GM19468 (cell line): ENCODE measurements at regions not wholly inside any gene's neighbourhood (a gene's known extent, or its start where the extent isn't known, plus 50 kb on each side); places are given as distances from the start of the nearest gene placed in this dataset.

ENCODE experiments used
- ATAC-seq: cut with Tn5 transposase; IDR thresholded peaks from one replicate; pipeline ENCODE4 v1.9.1; 2021; ENCODE audit warnings: mild to moderate bottlenecking, moderate library complexity, moderate number of reproducible peaks; ENCODE audit not compliant: unreplicated experiment; ENCODE audit errors: extremely low read depth

DNA sequence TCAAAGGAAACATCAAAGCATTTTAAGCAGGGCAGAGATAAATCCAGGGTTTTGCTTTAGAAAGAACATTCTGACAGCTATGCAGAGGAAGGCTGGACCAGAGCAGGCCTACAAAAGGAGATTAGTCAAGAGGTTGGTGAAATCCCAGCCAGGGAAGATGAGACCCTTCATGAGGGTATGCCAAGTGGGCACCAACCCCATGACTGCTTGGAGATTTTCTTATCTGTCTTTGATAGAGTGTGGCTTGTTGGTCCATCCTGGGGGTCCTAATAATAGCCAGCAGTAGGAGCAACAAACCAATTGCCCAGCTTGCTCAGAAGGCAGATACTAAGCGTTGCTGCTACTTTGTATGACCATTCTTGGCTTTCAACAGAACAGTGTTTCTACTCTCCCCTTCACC lies 895.4 kb downstream of the EPHA4 start:
- no peak for ATAC-seq

DNA sequence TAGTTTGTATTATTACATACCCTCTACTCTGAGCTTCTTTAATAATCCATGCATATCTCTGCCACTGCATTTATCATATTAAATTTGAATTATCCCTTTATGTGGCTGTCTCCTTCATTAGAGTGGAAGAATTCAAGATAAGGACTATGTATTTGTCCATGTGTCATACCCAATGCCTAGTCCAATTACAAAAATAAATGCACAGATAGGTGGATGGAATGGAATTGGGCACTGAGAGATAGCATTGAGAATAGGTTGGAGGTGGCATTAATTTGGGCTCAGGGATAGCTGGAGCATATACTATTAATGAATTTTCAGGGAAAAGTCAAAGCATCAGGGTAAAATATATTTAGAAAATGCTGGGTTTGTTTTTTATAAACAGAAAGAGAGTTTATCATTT lies 893.2 kb downstream of the EPHA4 start:
- no peak for ATAC-seq

GRCh38 chr2:220682616-220683015 lies 889.5 kb downstream of the EPHA4 start:
- ATAC-seq = no peak

GRCh38 chr2:220684099-220684498 lies 888.0 kb downstream of the EPHA4 start:
- ATAC-seq = no peak

- ATAC-seq = no peak
Measured at GRCh38 chr2:220687231-220687843, 884.8 kb downstream of the EPHA4 start.

- ATAC-seq = no peak
Measured at GRCh38 chr2:220695397-220696279, 876.5 kb downstream of the EPHA4 start.

DNA sequence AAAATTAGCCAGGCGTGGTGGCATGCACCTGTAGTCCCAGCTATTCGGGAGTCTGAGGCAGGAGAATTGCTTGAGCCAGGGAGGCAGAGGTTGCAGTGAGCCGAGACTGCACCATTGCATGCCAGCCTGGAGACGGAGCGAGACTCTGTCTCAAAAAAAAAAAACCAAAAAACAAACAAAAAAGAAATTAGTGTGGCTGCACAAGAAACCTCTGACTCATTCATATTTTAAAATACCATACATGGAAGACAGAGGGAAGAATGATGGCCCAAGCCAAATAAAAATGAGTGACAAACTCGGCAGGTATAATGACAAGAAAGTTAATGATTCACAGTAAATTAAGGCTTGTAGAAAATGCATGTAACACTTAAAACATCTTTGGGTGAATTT lies 875.8 kb downstream of the EPHA4 start:
- no peak for ATAC-seq

DNA sequence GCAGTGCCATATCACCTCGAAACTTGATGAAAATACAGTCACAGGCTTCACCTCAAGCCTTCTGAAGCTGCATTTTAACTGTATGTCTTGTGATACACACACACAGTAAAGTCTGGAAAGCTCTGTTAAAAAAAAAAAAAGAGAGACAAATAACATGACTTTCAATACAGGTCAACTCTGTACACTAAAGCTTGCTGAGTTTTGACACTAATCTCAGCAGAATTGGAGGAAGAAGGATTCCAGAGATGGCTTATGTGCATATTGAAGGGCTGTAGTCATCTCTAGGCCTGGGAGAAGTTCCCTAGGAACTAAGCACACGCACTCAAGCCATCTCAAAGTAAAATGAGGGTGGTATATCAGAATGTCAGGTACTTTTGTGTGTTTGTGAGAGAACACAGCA lies 875.1 kb downstream of the EPHA4 start:
- no peak for ATAC-seq

- no peak for ATAC-seq
Measured at GRCh38 chr2:220701115-220701514, 871.0 kb downstream of the EPHA4 start.

GRCh38 chr2:220703279-220703678 lies 868.8 kb downstream of the EPHA4 start:
- ATAC-seq = no peak

- ATAC-seq = no peak
Measured at GRCh38 chr2:220704081-220704480, 868.0 kb downstream of the EPHA4 start.

- ATAC-seq = no peak
Measured at GRCh38 chr2:220704810-220705209, 867.3 kb downstream of the EPHA4 start.

DNA sequence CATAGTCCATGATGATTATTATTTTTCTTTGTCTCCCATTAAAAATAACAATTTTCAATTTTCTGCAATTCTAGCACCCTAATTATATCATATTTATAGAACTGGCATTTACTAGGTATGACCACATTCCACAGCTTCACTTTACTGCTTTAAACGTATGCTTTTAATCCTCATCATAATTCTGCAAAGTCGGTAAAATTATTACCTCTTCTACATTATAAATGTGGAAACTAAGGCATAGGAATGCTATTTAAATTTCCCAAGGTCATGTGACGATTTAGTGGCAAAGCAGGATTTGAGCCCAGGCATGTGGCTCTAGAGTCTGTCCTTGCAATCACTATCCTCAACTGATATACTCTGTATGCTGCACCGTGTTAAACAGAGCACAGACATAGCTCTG lies 866.4 kb downstream of the EPHA4 start:
- ATAC-seq = no peak

GRCh38 chr2:220707261-220707660 lies 864.8 kb downstream of the EPHA4 start:
- no peak for ATAC-seq

DNA sequence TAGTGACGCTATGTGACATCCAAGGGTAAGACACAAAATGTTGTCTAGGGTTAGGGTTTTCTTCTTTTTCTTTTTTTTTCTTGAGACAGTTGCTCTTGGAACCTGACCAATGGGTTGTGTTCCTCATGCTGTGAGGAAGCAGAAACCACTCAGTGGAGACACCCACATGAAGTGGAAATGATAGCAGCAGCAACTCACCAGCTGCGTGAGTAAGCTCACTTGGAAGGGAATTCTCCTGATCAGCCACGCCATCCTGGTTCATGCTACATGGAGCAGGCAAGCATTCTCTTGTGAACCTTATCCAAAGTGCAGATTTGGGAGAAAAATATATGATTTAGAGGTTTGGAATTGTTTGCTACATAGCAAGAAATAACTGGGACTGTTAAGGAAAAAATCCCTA lies 863.7 kb downstream of the EPHA4 start:
- no peak for ATAC-seq

- ATAC-seq = no peak
Measured at GRCh38 chr2:220717283-220717682, 854.8 kb downstream of the EPHA4 start.

- ATAC-seq = no peak
Measured at GRCh38 chr2:220736778-220737177, 835.3 kb downstream of the EPHA4 start.

GRCh38 chr2:220743203-220743602 lies 828.9 kb downstream of the EPHA4 start:
- no peak for ATAC-seq

DNA sequence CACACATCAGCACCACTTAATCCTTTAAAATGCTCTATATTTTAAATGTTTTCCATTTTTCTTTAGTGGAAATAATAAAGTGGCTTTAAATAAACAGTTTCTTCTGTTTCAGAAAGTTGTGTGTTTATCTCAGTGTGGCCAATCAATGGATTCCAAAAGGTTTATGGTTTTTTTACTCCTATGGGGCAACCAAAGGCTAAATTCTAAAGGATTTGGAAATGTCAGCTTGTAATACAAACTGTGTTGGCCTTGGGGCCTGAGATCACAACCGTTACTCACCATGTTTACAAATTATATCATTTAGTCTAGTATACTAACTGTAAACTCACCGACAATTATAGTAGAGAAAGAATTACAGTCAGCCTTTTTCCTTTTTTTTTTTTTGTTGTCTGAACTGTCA lies 827.2 kb downstream of the EPHA4 start:
- ATAC-seq = no peak

DNA sequence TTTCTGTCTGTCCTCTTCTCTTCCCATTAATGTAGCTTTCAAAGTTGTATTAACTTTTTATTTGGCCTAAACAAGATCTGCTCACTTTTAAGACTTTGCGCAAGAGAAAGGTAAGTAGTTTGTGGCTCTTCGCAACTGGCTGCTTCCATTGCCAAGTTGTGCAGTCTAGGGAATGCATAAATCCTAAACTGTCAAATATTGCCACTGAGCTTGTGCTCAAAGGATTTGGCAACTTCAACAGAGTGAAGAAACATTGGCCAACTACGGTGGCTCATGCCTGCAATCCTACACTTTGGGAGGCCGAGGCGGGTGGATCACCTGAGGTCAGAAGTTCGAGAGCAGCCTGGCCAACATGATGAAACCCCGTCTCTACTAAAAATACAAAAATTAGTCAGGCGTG lies 826.4 kb downstream of the EPHA4 start:
- ATAC-seq = no peak

DNA sequence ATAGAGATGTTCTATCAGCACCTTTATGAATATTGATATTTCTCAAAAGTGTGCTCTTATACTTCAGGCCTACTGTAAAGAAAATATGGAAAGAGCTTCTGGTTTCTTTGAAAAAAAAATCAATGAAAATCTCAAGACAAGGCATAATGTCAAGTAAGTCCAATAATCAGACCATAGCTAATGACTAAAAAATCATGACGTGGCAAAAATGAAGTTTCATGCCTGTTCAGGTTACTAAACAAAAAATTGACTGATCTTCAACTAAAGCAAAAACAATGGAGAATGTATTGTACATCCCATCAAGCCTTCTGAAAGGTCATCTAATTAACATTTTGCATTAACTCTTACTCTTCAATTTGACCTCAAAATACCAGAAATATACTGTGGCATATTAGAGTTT lies 824.4 kb downstream of the EPHA4 start:
- no peak for ATAC-seq
